Fibroblast of pulmonary artery (primary cell): ENCODE measurements at regions not wholly inside any gene's neighbourhood (a gene's known extent, or its start where the extent isn't known, plus 50 kb on each side); places are given as distances from the start of the nearest gene placed in this dataset.

Experiments used
- DNase-seq: peaks from one replicate; pipeline ENCODE4 v3.0.0-alpha.2; 2010; ENCODE audit warnings: low read depth
- H3K4me3 ChIP-seq: replicated peaks from 2 replicates; pipeline ENCODE4 v1.5.1; 2011; ENCODE audit warnings: low read depth, mild to moderate bottlenecking, control low read depth, low read length, moderate library complexity
- CTCF ChIP-seq: IDR thresholded peaks from 2 replicates; pipeline ENCODE4 v1.5.1; 2011; ENCODE audit warnings: mild to moderate bottlenecking, control low read depth, low read length, inconsistent platforms; ENCODE audit errors: missing control alignments

DNA sequence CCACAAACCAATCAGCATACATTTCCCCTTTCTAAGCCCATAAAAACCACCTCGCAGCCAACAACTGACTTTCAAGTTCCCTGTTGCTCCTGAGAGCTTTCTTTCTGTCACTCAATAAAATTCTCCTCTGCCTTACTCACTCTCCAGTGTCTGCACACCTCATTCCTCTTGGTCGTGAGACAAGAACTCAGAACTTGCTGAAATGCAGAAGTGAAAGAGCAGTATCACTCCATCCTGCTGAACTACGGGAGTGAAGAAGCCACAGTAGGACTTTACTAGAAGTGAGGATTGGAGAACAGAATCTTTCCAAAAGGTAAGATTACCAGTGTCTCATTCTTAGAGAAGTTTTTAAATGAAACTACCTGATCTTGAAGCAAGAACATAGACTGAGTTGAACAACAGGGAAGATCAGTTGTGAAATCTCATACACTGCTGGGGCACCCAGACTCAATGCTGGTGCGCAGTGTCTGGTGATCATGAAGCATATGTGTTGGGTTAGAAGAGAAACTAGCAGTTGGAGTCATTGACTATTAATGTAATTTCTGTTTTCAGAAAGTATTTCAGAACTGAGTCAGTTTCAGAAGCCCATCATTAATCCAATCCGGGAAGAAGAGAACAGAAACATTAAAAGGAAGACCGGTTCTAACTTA, 726.9 kb upstream of the TMPRSS15 start:
- H3K4me3 ChIP-seq: no peak overlapping the region
- TF ChIP-seq CTCF: no peak
- DNase-seq: no peak

DNA sequence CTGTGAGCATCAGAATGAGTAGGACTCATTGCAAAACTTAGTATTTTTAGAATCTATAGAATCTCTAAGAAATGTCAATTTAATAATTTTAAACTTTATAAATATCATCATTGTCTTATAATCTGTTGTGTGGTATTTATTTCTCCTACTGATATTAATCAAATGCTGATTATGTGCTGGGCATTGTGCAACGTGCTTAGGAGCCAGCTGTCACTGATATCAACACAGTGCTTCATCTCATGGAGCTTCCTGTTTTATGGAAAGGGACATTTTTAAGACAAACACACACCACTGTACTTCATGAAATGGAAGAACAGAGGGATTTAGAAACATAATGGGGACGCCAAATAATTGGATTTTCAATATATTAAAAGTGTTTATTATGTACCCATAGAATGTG, 737.9 kb upstream of the TMPRSS15 start:
- no peak overlapping the region for H3K4me3 ChIP-seq
- DNase-seq: no peak
- TF ChIP-seq CTCF: no peak

DNA sequence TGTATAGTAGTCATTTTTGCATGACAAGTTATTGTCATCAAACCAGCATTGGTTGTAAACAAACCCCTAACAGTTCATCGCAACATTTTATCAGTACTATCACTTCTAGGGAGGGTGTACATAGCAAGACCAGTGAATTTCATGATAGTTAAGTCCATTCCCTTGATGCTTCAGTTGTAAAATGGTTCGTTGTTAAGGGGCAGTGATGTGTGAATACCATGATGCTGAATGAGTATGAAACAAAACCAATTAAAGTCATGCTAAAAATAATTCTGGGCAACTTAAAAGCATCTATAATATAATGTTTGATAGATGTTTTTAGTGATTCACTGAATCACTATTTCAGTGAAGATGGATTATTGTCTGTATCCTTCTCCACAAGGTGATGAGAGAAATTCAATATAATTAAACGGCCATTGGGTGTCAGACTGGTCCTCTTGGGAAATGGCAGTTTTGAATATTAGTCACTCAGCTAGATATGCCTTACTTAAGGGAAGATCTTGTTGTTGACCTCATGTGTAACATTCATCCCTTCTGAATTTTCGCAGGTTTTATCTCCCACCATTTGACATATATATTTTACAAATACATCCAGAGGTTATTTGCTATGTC, 742.2 kb upstream of the TMPRSS15 start:
- no peak overlapping the region for H3K4me3 ChIP-seq
- no peak for TF ChIP-seq CTCF
- no peak for DNase-seq

- no peak for DNase-seq
- H3K4me3 ChIP-seq: no peak overlapping the region
- TF ChIP-seq CTCF: no peak
Measured at GRCh38 chr21:19148056-19148455, 744.5 kb upstream of the TMPRSS15 start.

GRCh38 chr21:19171585-19171984, 768.0 kb upstream of the TMPRSS15 start:
- no peak for DNase-seq
- H3K4me3 ChIP-seq: no peak overlapping the region
- TF ChIP-seq CTCF: no peak

- no peak for DNase-seq
- no peak for TF ChIP-seq CTCF
- no peak overlapping the region for H3K4me3 ChIP-seq
Measured at GRCh38 chr21:19181604-19182140, 778.1 kb upstream of the TMPRSS15 start.

DNA sequence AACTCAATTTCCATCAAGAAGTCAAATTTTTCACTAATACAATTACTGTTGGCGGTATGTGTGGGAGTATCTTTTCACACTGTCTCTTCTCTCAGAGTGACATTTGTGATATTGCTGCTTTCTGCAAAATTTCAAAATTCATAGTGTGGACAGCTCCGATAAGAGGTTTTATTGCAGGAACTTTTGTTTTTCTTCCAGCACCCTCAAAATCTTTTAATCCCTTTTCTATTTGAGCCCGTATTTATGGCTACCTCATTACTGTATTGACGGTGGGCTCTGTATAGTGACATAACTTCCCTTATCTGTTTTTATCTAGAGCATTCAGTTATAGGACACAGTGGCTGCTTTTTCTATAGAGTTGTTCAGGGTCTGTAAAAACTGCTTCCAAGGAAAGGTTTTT, 794.4 kb upstream of the TMPRSS15 start:
- no peak for TF ChIP-seq CTCF
- DNase-seq: no peak
- H3K4me3 ChIP-seq: no peak overlapping the region
